NCI-H82 treated with DMSO at 0.1 percent for 48 hours (cell line): ENCODE measurements at regions not wholly inside any gene's neighbourhood (a gene's known extent, or its start where the extent isn't known, plus 50 kb on each side); places are given as distances from the start of the nearest gene placed in this dataset.
A peak's percentile ranks its signal among the peaks of the same experiment; 100 is the strongest.

ENCODE experiments used
- DNase-seq: peaks from one replicate; lab custom pipeline; 2025; ENCODE audit not compliant: unreplicated experiment; lab: John Stamatoyannopoulos, UW

- DNase-seq = peak; percentile 17
Observed at GRCh38 chr15:47523681-47524475, 193.4 kb upstream of the SEMA6D start.

GRCh38 chr15:47529241-47529640, 188.1 kb upstream of the SEMA6D start:
- no peak for DNase-seq

GRCh38 chr15:47534673-47535072, 182.6 kb upstream of the SEMA6D start:
- DNase-seq = no peak

- DNase-seq = no peak
Observed at GRCh38 chr15:47541562-47541961, 175.7 kb upstream of the SEMA6D start.

- DNase-seq = no peak
Observed at GRCh38 chr15:47542312-47542989, 174.9 kb upstream of the SEMA6D start.

- DNase-seq = no peak
Observed at GRCh38 chr15:47548231-47548630, 169.1 kb upstream of the SEMA6D start.

GRCh38 chr15:47548986-47549385, 168.3 kb upstream of the SEMA6D start:
- DNase-seq = no peak

GRCh38 chr15:47551079-47551478, 166.2 kb upstream of the SEMA6D start:
- DNase-seq = no peak

GRCh38 chr15:47551546-47551945, 165.8 kb upstream of the SEMA6D start:
- no peak for DNase-seq

- no peak for DNase-seq
Observed at GRCh38 chr15:47552978-47553608, 164.2 kb upstream of the SEMA6D start.

GRCh38 chr15:47553947-47554346, 163.4 kb upstream of the SEMA6D start:
- DNase-seq = no peak

GRCh38 chr15:47561102-47561501, 156.2 kb upstream of the SEMA6D start:
- no peak for DNase-seq

GRCh38 chr15:47565949-47566348, 151.4 kb upstream of the SEMA6D start:
- DNase-seq = no peak

GRCh38 chr15:47566610-47567009, 150.7 kb upstream of the SEMA6D start:
- no peak for DNase-seq

GRCh38 chr15:47568030-47568429, 149.3 kb upstream of the SEMA6D start:
- no peak for DNase-seq

GRCh38 chr15:47570044-47570443, 147.3 kb upstream of the SEMA6D start:
- no peak for DNase-seq

- peak; percentile 69 for DNase-seq
Observed at GRCh38 chr15:47570451-47570850, 146.9 kb upstream of the SEMA6D start.

GRCh38 chr15:47570881-47571640, 146.2 kb upstream of the SEMA6D start:
- no peak for DNase-seq

GRCh38 chr15:47573673-47574072, 143.6 kb upstream of the SEMA6D start:
- no peak for DNase-seq

GRCh38 chr15:47577000-47577399, 140.3 kb upstream of the SEMA6D start:
- DNase-seq = no peak

GRCh38 chr15:47577461-47577860, 139.8 kb upstream of the SEMA6D start:
- no peak for DNase-seq
